GM20000 (cell line): ENCODE measurements at regions not wholly inside any gene's neighbourhood (a gene's known extent, or its start where the extent isn't known, plus 50 kb on each side); places are given as distances from the start of the nearest gene placed in this dataset.

Experiments
- DNase-seq: peaks from one replicate; pipeline ENCODE4 v3.0.0; 2012; ENCODE audit warnings: low spot score
- TF ChIP-seq, protein P1 (sequence below): IDR thresholded peaks from 2 replicates; pipeline ENCODE4 v1.5.1; 2012; ENCODE audit warnings: mild to moderate bottlenecking, control low read depth; ENCODE audit errors: extremely low read depth, missing control alignments

DNA sequence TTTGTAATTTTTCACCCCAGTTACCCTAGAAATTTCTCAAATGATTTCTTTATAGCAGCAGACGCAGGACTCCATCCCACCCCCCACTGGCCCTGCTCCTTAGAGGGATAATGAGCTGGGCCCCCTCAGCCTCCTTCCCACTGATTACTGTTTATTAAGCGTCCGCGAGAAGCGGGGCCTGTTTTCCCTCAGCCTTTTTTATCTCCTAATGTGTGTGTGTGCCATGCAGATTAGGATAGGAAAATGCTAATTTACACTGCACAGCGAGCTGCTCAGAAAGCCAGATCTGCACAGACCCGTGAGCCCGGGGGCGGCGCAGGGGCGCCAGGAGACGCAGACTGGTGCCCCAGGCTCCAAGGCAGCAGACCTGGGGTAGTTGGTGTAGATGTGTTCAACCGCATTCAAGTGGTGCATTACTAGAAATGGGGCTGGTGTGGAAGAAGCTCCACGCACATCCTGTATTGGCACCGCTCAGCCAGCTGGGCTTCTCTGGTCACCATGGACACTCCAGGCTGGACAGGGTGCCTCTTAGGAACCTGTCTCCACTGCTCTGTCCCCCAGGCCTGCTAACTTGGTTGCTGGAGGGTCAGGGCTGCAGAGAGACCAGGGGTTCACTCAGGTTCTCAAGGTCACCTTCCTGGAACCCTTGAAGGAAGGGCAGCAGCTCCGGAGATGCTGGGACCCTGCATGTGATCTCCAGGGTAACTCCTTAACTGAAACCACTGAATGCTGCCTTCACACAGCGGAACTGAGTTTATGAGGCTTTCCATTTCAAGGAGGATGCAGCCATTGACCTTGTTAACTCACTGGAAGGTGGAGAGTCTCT is 256.3 kb downstream of the ERMARD start:
- TF ChIP-seq, protein P1, sequence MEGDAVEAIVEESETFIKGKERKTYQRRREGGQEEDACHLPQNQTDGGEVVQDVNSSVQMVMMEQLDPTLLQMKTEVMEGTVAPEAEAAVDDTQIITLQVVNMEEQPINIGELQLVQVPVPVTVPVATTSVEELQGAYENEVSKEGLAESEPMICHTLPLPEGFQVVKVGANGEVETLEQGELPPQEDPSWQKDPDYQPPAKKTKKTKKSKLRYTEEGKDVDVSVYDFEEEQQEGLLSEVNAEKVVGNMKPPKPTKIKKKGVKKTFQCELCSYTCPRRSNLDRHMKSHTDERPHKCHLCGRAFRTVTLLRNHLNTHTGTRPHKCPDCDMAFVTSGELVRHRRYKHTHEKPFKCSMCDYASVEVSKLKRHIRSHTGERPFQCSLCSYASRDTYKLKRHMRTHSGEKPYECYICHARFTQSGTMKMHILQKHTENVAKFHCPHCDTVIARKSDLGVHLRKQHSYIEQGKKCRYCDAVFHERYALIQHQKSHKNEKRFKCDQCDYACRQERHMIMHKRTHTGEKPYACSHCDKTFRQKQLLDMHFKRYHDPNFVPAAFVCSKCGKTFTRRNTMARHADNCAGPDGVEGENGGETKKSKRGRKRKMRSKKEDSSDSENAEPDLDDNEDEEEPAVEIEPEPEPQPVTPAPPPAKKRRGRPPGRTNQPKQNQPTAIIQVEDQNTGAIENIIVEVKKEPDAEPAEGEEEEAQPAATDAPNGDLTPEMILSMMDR: no peak
- DNase-seq: no peak

DNA sequence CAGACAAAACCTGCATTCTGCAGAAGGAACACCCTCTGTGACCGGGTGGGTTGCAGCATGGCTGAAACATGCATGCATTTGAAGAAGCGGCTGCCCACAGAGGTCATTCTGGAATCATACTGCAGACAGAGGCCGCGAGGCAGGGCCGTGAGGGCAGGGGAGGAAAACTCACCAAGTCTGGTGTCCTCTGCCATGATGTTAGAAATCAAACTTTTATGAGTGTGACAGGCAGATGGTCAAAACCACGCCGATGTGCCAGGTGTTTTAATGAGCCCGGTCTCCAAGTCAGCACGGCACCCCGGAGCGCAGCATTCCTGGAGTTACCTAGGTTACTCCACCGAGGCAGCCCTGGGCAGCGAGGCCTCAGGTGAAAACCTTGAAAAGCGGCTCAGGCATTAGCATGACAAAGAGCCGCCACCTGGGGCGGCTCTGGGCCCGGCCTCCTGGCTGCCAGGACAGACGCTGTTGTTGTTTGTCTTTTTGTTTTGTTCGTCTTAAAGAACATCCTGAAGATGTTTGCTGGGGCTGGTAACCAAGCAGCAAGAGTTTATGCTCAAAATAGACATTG is 255.6 kb downstream of the ERMARD start:
- TF ChIP-seq, protein P1: no peak
- DNase-seq: no peak

DNA sequence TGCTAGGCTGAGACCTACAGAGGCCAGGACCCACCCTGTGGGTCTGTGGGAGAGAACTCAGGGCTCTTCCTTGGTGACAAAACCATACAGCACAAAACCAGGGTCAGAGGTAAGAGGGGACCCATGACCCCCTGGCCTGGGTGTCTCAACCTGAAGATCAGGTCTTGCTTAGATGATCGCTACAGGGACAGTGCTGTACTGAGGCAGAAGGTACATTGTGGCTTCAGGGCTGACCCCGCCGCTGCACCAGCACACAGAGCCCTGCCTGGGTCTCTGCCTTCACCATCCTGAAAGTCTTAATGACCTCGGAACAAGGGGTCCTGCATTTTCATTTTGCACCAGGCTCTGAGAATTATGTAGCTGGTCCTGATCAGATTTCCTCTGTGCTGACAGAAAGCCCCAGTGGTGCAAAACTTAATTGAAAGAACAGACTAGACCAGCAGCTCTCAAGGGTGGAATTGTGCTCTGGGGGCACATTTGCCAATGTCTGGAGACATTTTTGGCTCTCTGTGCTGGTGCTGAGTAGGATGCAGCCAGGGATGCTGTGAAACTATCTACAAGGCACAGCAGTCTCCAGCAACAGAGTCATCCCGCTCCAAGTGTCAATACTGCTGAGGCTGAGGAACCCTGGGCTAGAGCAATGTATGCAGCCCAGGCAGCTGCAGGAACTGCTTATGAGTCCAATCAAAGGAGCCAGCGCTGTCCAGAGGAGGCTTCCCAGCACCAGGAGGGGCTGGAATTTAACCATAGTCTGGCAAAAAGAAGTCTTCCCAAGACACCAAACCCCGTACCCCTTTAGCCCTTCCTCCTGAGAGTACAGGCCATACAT is 254.9 kb downstream of the ERMARD start:
- TF ChIP-seq, protein P1: no peak

GRCh38 chr6:170005665-170006064 is 254.2 kb downstream of the ERMARD start:
- TF ChIP-seq, protein P1: no peak
- no peak for DNase-seq

More for the DNA sequence above, 254.9 kb downstream of the ERMARD start:
- DNase-seq: no peak

- no peak for DNase-seq
- TF ChIP-seq, protein P1: no peak
Observed at GRCh38 chr6:170004585-170005210, 253.3 kb downstream of the ERMARD start.

DNA sequence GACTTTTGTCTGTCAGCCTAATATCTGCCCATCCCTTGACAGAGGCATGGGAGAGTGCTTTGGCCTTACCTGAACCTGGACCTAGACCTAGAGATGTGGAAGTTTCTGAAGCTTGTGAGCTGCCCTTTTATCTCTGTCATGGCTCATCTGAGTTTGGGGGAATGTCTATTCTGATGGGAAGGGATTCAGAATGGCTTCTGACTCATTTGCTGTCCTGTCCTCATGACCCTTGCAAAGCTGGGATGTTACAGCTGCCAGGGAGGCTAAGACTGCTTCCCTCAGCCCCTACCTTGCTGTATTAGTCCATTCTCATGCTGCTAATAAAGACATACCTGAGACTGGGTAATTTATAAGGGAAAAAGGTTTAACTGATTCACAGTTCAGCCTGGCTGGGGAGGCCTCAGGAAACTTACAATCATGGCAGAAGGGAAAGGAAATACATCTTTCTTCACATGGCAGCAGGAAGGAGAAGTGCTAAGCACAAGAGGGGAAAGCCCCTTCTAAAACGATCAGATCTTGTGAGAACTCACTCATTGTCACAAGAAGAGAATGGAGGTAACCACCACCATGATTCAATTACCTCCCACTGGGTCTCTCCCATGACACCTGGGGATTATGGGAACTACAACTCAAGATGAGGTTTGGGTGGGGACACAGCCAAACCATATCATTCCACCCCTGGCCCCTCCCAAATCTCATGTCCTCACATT is 252.2 kb downstream of the ERMARD start:
- TF ChIP-seq, protein P1: no peak
- DNase-seq: no peak
